GM23338 (cell line): ENCODE measurements at regions not wholly inside any gene's neighbourhood (a gene's known extent, or its start where the extent isn't known, plus 50 kb on each side); places are given as distances from the start of the nearest gene placed in this dataset.

Experiments
- CREB1 ChIP-seq: fragments of 250-450 bp; sonication (Bioruptor Pico); IDR thresholded peaks from 2 replicates; pipeline ENCODE4 v1.5.0; 2020; ENCODE audit warnings: low read depth, mild to moderate bottlenecking, moderate library complexity
- CTCF ChIP-seq, 2 experiments: fragments of 200-600 bp in 1 of 2; sonication (generic) in 1 of 2; conservative IDR thresholded peaks; 2 replicates each; pipeline versions ENCODE4 v1.5.1 to v1.6.1; 2016 to 2017; ENCODE audit warnings: antibody characterized with exemption in 2 of 2, low read depth in 2 of 2, mild to moderate bottlenecking in 2 of 2, moderate library complexity in 1 of 2
- EZH2 ChIP-seq: fragments of 200-600 bp; sonication (generic); IDR thresholded peaks from one replicate; pipeline ENCODE4 v1.8.0; 2017; ENCODE audit warnings: antibody characterized with exemption, mild to moderate bottlenecking, low read depth; ENCODE audit not compliant: unreplicated experiment
- EZH2phosphoT487 ChIP-seq: fragments of 200-600 bp; sonication (generic); IDR thresholded peaks from one replicate; pipeline ENCODE4 v1.8.1; 2018; ENCODE audit warnings: antibody characterized with exemption; ENCODE audit not compliant: unreplicated experiment
- JUNB ChIP-seq: IDR thresholded peaks from one replicate; pipeline ENCODE4 v1.6.1; 2016; ENCODE audit warnings: antibody characterized with exemption; ENCODE audit not compliant: unreplicated experiment
- NANOG ChIP-seq: IDR thresholded peaks from 2 replicates; pipeline ENCODE4 v1.6.1; 2016; ENCODE audit warnings: antibody characterized with exemption, borderline replicate concordance
- POLR2AphosphoS5 ChIP-seq: IDR thresholded peaks from 2 replicates; pipeline ENCODE4 v1.6.1; 2016; ENCODE audit warnings: antibody characterized with exemption, low read depth
- REST ChIP-seq: IDR thresholded peaks from one replicate; pipeline ENCODE4 v1.6.1; 2018; ENCODE audit warnings: antibody characterized with exemption; ENCODE audit not compliant: unreplicated experiment
- STAT1 ChIP-seq: IDR thresholded peaks from one replicate; pipeline ENCODE4 v1.6.1; 2016; ENCODE audit warnings: antibody characterized with exemption; ENCODE audit not compliant: unreplicated experiment
- ZNF114 ChIP-seq: fragments of 250-450 bp; sonication (Bioruptor Pico); IDR thresholded peaks from 2 replicates; pipeline ENCODE4 v1.5.0; 2020; ENCODE audit warnings: mild to moderate bottlenecking, moderate library complexity
- ZNF331 ChIP-seq: fragments of 250-450 bp; sonication (Bioruptor Pico); IDR thresholded peaks from 2 replicates; pipeline ENCODE4 v1.5.0; 2020; ENCODE audit warnings: low read depth, mild to moderate bottlenecking, moderate library complexity
- TF ChIP-seq, protein P1 (sequence below): IDR thresholded peaks from 2 replicates; pipeline ENCODE4 v1.6.1; 2016; ENCODE audit warnings: antibody characterized with exemption

DNA sequence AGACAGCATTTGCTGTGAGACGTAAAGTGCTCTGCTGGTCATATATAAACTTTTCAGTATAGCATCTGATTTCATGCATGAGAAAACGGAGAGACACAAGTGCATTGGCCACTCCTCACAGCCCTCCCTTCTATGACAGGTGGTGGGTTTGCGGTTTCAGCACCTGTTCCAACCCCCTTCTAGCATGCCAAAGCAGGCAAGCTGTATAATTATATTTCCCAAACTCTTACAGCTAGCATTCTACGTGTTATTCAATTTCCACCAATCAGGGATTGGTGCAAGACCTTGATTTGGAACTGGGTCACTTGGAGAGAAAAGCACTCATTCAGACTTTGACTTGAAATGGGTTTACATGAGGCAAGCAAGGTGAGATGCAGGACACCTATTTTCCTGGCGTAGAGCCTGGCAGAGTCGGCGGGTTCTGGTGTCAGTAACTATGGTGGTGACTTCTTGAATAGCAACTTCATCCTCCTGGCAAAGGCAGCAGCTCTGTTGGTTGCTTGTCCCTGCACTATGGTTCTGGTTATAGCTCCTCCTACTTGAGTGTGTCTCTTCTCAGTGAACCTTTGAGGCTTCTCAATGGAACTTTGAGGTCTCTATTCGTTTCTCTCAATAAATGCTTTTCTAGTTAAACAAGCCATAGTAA is 356.5 kb downstream of the TBL1XR1 start:
- TF ChIP-seq CTCF (conservative IDR thresholded peaks at IDR 0.05; ENCODE audit: low read depth in 2 of 2) (no peak), POLR2AphosphoS5 (no peak), EZH2 (no peak), REST (no peak), ZNF331 (no peak), CREB1 (CRISPR knock-in tag) (no peak), JUNB (no peak), EZH2phosphoT487 (no peak), ZNF114 (CRISPR knock-in tag) (no peak), NANOG (no peak), STAT1 (no peak)
- TF ChIP-seq, protein P1, sequence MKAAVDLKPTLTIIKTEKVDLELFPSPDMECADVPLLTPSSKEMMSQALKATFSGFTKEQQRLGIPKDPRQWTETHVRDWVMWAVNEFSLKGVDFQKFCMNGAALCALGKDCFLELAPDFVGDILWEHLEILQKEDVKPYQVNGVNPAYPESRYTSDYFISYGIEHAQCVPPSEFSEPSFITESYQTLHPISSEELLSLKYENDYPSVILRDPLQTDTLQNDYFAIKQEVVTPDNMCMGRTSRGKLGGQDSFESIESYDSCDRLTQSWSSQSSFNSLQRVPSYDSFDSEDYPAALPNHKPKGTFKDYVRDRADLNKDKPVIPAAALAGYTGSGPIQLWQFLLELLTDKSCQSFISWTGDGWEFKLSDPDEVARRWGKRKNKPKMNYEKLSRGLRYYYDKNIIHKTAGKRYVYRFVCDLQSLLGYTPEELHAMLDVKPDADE, result no peak
